ENCODE measurements at regions not wholly inside any gene's neighbourhood (a gene's known extent, or its start where the extent isn't known, plus 50 kb on each side); places are given as distances from the start of the nearest gene placed in this dataset.

DNA sequence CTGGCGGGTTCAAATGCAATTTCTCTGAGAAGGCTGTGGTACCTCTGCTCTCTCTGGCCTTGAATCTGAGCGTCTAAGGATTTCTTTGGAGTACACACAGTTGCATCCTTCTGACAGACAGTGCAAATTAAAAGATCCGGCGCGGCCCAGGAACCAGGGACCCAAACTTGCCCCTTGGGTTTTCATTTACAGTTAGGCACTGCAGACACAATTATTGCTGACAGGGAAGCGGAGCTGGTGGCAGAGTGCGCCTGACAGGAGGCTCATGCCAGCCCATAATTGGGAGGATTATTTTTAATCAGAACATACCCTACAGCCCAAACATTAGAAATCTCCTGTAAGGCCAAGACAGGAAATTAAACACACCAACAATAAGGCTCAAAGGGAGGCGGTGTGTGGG is 1023.4 kb upstream of the RBFOX1 start:
- Histone ChIP-seq H4K20me1 (ENCODE audit: insufficient read depth, low read length) (no peaks in the 10 kb centered on the region), H3K4me2 (ENCODE audit: low read length) (no peak overlapping the region), H2AFZ (ENCODE audit: low read length) (no peak overlapping the region), H3K4me1 (ENCODE audit: insufficient read depth, low read length, poor library complexity, severe bottlenecking) (no peaks in the 10 kb centered on the region), H3K9me2 (ENCODE audit: insufficient read depth, low read length) (no peaks in the 10 kb centered on the region), H3K36me3 (ENCODE audit: insufficient read depth, low read length) (no peaks in the 10 kb centered on the region), H3K27ac (ENCODE audit: low read depth, low read length, poor library complexity, severe bottlenecking) (no peak overlapping the region), H3K79me2 (ENCODE audit: insufficient read depth, low read depth, low read length) (no peaks in the 10 kb centered on the region), H3K9me3 (ENCODE audit: low read length) (no peaks in the 10 kb centered on the region), H3K4me3 (ENCODE audit: low read depth, low read length, poor library complexity, severe bottlenecking) (no peak overlapping the region)
- TF ChIP-seq, protein P1, sequence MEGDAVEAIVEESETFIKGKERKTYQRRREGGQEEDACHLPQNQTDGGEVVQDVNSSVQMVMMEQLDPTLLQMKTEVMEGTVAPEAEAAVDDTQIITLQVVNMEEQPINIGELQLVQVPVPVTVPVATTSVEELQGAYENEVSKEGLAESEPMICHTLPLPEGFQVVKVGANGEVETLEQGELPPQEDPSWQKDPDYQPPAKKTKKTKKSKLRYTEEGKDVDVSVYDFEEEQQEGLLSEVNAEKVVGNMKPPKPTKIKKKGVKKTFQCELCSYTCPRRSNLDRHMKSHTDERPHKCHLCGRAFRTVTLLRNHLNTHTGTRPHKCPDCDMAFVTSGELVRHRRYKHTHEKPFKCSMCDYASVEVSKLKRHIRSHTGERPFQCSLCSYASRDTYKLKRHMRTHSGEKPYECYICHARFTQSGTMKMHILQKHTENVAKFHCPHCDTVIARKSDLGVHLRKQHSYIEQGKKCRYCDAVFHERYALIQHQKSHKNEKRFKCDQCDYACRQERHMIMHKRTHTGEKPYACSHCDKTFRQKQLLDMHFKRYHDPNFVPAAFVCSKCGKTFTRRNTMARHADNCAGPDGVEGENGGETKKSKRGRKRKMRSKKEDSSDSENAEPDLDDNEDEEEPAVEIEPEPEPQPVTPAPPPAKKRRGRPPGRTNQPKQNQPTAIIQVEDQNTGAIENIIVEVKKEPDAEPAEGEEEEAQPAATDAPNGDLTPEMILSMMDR (conservative IDR thresholded peaks at IDR 0.05; ENCODE audit: low read length), result no peak
- no peak for TF ChIP-seq EZH2phosphoT487 (IDR thresholded peaks at IDR 0.05; ENCODE audit: borderline replicate concordance, low read depth, low read length)
- no TSS peak for BruUV-seq (replicated peaks)
- ChIA-PET POLR2A (no interaction called here), CTCF (ENCODE audit: unreplicated experiment) (no interaction called here)
- no peak for DNase-seq (ENCODE audit: low spot score)
- intact Hi-C loops (cut with micrococcal nuclease; ENCODE audit: unreplicated experiment), result no loop called here

DNA sequence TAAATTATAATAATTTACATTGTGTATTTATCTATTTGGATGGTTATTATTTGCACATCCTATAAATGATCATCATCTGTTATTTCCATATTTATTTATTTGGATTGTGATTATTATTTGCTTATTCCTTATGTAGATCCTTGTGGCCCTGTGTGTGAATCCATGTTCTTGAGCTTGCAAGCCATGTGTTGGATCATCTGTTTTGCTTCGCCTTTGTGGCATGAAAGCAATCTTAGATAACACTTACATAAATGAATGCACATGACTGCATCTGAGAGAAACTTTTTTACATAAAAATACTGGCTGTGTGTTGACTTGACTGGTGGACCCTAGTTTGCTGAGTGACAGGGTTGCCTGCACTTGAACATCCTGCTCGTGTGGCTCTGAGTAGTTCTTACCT is 1024.5 kb upstream of the RBFOX1 start:
- Histone ChIP-seq H3K4me3 (ENCODE audit: low read depth, low read length, poor library complexity, severe bottlenecking) (no peak overlapping the region), H3K79me2 (ENCODE audit: insufficient read depth, low read depth, low read length) (no peaks in the 10 kb centered on the region), H3K36me3 (ENCODE audit: insufficient read depth, low read length) (no peaks in the 10 kb centered on the region), H3K9me2 (ENCODE audit: insufficient read depth, low read length) (no peaks in the 10 kb centered on the region), H3K27ac (ENCODE audit: low read depth, low read length, poor library complexity, severe bottlenecking) (no peak overlapping the region), H3K9me3 (ENCODE audit: low read length) (no peaks in the 10 kb centered on the region), H2AFZ (ENCODE audit: low read length) (no peak overlapping the region), H4K20me1 (ENCODE audit: insufficient read depth, low read length) (no peaks in the 10 kb centered on the region), H3K4me2 (ENCODE audit: low read length) (no peak overlapping the region), H3K4me1 (ENCODE audit: insufficient read depth, low read length, poor library complexity, severe bottlenecking) (no peaks in the 10 kb centered on the region)
- CTCF ChIA-PET (ENCODE audit: unreplicated experiment), result no interaction called here
- BruUV-seq (replicated peaks), result no TSS peak
- intact Hi-C loops (cut with micrococcal nuclease; ENCODE audit: unreplicated experiment), result no loop called here
- POLR2A ChIA-PET, result no interaction called here
- TF ChIP-seq, protein P1 (conservative IDR thresholded peaks at IDR 0.05; ENCODE audit: low read length), result no peak
- no peak for TF ChIP-seq EZH2phosphoT487 (IDR thresholded peaks at IDR 0.05; ENCODE audit: borderline replicate concordance, low read depth, low read length)
- DNase-seq (ENCODE audit: low spot score), result no peak

DNA sequence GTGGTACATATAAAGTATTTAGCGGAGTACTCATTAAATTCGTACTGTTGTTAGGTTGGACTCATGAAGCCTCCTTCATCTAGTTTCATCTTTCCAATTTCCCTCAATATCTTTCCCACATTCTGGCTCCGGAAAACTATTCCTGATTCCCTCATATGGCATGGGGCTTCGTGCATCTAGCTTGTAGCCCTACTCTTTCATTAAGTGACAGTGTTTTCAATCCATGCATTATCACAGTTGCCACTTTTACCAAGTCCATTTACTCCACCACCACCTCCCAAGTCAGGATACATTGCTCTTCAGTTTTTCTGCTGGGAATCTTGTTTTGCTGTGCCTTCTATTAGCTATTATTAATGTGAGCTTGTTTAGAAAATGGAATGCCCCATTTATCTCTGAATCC is 1032.1 kb upstream of the RBFOX1 start:
- H3K9me3 ChIP-seq (ENCODE audit: low read length), result no peaks in the 10 kb centered on the region
- DNase-seq (ENCODE audit: low spot score), result no peak
- H3K4me2 ChIP-seq (ENCODE audit: low read length), result no peak overlapping the region
- no peak overlapping the region for H2AFZ ChIP-seq (ENCODE audit: low read length)
- intact Hi-C loops (cut with micrococcal nuclease; ENCODE audit: unreplicated experiment), result no loop called here
- ChIA-PET CTCF (ENCODE audit: unreplicated experiment) (no interaction called here), POLR2A (no interaction called here)
- no peaks in the 10 kb centered on the region for H3K36me3 ChIP-seq (ENCODE audit: insufficient read depth, low read length)
- H3K79me2 ChIP-seq (ENCODE audit: insufficient read depth, low read depth, low read length), result no peaks in the 10 kb centered on the region
- no TSS peak for BruUV-seq (replicated peaks)
- TF ChIP-seq, protein P1 (conservative IDR thresholded peaks at IDR 0.05; ENCODE audit: low read length), result no peak
- TF ChIP-seq EZH2phosphoT487 (IDR thresholded peaks at IDR 0.05; ENCODE audit: borderline replicate concordance, low read depth, low read length), result no peak
- no peaks in the 10 kb centered on the region for H3K4me1 ChIP-seq (ENCODE audit: insufficient read depth, low read length, poor library complexity, severe bottlenecking)
- no peak overlapping the region for H3K27ac ChIP-seq (ENCODE audit: low read depth, low read length, poor library complexity, severe bottlenecking)
- no peaks in the 10 kb centered on the region for H4K20me1 ChIP-seq (ENCODE audit: insufficient read depth, low read length)
- H3K9me2 ChIP-seq (ENCODE audit: insufficient read depth, low read length), result no peaks in the 10 kb centered on the region
- H3K4me3 ChIP-seq (ENCODE audit: low read depth, low read length, poor library complexity, severe bottlenecking), result no peak overlapping the region
